Thyroid gland (tissue), 4 donors: ENCODE measurements at regions not wholly inside any gene's neighbourhood (a gene's known extent, or its start where the extent isn't known, plus 50 kb on each side); places are given as distances from the start of the nearest gene placed in this dataset.

Experiments used
- DNase-seq, 2 donors: peaks; one replicate each; pipeline ENCODE4 v3.0.0-alpha.2; 2019
- H3K27ac ChIP-seq, 3 donors: fragments of 200-600 bp; sonication (generic); 1 replicate in 2 of 3; 2 replicates in 1 of 3; pipeline ENCODE4 v1.5.1; 2016 to 2019; ENCODE audit warnings: mild to moderate bottlenecking in 1 of 3, moderate library complexity in 1 of 3
- H3K27me3 ChIP-seq: fragments of 200-600 bp; sonication (generic); one replicate; pipeline ENCODE4 v1.5.1; 2019
- H3K36me3 ChIP-seq, 2 donors: fragments of 200-600 bp; sonication (generic); one replicate each; pipeline ENCODE4 v1.5.1; 2016 to 2019
- H3K4me1 ChIP-seq, 2 donors: fragments of 200-600 bp; sonication (generic); one replicate each; pipeline ENCODE4 v1.5.1; 2017 to 2019
- H3K4me3 ChIP-seq, 3 donors: fragments of 200-600 bp; sonication (generic); replicated peaks in 1 of 3; 1 replicate in 2 of 3; 2 replicates in 1 of 3; pipeline ENCODE4 v1.5.1; 2016; ENCODE audit warnings: mild to moderate bottlenecking in 1 of 3
- H3K9me3 ChIP-seq: fragments of 200-600 bp; sonication (generic); one replicate; pipeline ENCODE4 v1.5.1; 2017
- CTCF ChIP-seq, 6 experiments: fragments of 200-600 bp in 3 of 6; fragments of 450-650 bp in 3 of 6; sonication (generic) in 3 of 6; IDR thresholded peaks; one replicate each; pipeline ENCODE4 v1.5.1; 2016 to 2019; ENCODE audit warnings: antibody characterized with exemption in 6 of 6, mild to moderate bottlenecking in 2 of 6, inconsistent platforms in 1 of 6, moderate library complexity in 1 of 6
- POLR2A ChIP-seq, 2 donors: fragments of 450-650 bp; IDR thresholded peaks; one replicate each; pipeline ENCODE4 v1.6.1; 2017; ENCODE audit warnings: antibody characterized with exemption in 2 of 2, mild to moderate bottlenecking in 2 of 2, moderate library complexity in 1 of 2
- WGBS, 2 donors: methylation state at CpG; one replicate each; pipeline ENCODE4 v1.1.5; 2017; 5-methylcytosine and 5-hydroxymethylcytosine counted together
- intact Hi-C: fragments of 100-400 bp; cut with DNase I; formaldehyde crosslinking; loops from one replicate; pipeline ENCODE4 v1.15.1; 2023

- TF ChIP-seq CTCF (IDR thresholded peaks at IDR 0.05), result no peak
Measured at GRCh38 chr6:165906736-165907135, 243.7 kb upstream of the PDE10A start.

GRCh38 chr6:165905744-165906143 lies 242.7 kb upstream of the PDE10A start:
- TF ChIP-seq CTCF (IDR thresholded peaks at IDR 0.05) (no peak), POLR2A (IDR thresholded peaks at IDR 0.05) (no peak)
- Histone ChIP-seq H3K27ac (no peak overlapping the region), H3K4me1 (peaks cover 7 to 9% of the 10 kb centered on the region in 2 donors), H3K27me3 (no peaks in the 10 kb centered on the region), H3K4me3 (no peak overlapping the region), H3K9me3 (no peaks in the 10 kb centered on the region), H3K36me3 (no peaks in the 10 kb centered on the region)
- no peak for DNase-seq
- intact Hi-C loops, result no loop called here
- WGBS, 2 donors, result 86 to 98% methylated on average over 2 of the region's 2 CpGs

More at GRCh38 chr6:165906736-165907135, 243.7 kb upstream of the PDE10A start:
- no peak overlapping the region for H3K27ac ChIP-seq
- 92 to 96% methylated on average over 7 of the region's 7 CpGs for WGBS, 2 donors
- H3K4me1 ChIP-seq, result peaks cover 0 to 3% of the 10 kb centered on the region in 2 donors
- H3K36me3 ChIP-seq, result no peaks in the 10 kb centered on the region
- no peak overlapping the region for H3K4me3 ChIP-seq
- no peaks in the 10 kb centered on the region for H3K9me3 ChIP-seq
- no peak for DNase-seq
- H3K27me3 ChIP-seq, result no peaks in the 10 kb centered on the region
- intact Hi-C loops, result no loop called here

GRCh38 chr6:165900970-165901369 lies 237.9 kb upstream of the PDE10A start:
- no peaks in the 10 kb centered on the region for H3K9me3 ChIP-seq
- peak overlapping the region in 1 of 3 donors; percentile 49 for H3K27ac ChIP-seq
- no peak for TF ChIP-seq CTCF (IDR thresholded peaks at IDR 0.05)
- no peak for TF ChIP-seq POLR2A (IDR thresholded peaks at IDR 0.05)
- H3K27me3 ChIP-seq, result no peaks in the 10 kb centered on the region
- intact Hi-C loops, result no loop called here
- peak; percentile 46 to 64 for DNase-seq
- H3K4me1 ChIP-seq, result peaks cover 8 to 11% of the 10 kb centered on the region in 2 donors
- WGBS, 2 donors, result 42 to 59% methylated on average over 6 to 10 of the region's 10 CpGs
- H3K36me3 ChIP-seq, result no peaks in the 10 kb centered on the region
- no peak overlapping the region for H3K4me3 ChIP-seq

GRCh38 chr6:165899611-165900010 lies 236.6 kb upstream of the PDE10A start:
- no peak for TF ChIP-seq POLR2A (IDR thresholded peaks at IDR 0.05)
- no peak for TF ChIP-seq CTCF (IDR thresholded peaks at IDR 0.05)
- intact Hi-C loops, result no loop called here

GRCh38 chr6:165895421-165896165 lies 232.6 kb upstream of the PDE10A start:
- Histone ChIP-seq H3K36me3 (no peaks in the 10 kb centered on the region), H3K4me3 (no peak overlapping the region), H3K9me3 (no peaks in the 10 kb centered on the region), H3K27me3 (no peaks in the 10 kb centered on the region), H3K27ac (no peak overlapping the region), H3K4me1 (peaks cover under 1 to 2% of the 10 kb centered on the region in 2 donors)
- WGBS, 2 donors, result 73 to 88% methylated on average over 10 of the region's 10 CpGs
- DNase-seq, result no peak
- no peak for TF ChIP-seq POLR2A (IDR thresholded peaks at IDR 0.05)
- TF ChIP-seq CTCF (IDR thresholded peaks at IDR 0.05), result no peak
- intact Hi-C loops, result no loop called here

More at GRCh38 chr6:165899611-165900010, 236.6 kb upstream of the PDE10A start:
- H3K27ac ChIP-seq, result no peak overlapping the region
- H3K27me3 ChIP-seq, result no peaks in the 10 kb centered on the region
- WGBS, 2 donors, result 75 to 84% methylated on average over 6 of the region's 6 CpGs
- H3K4me1 ChIP-seq, result peaks cover 8 to 11% of the 10 kb centered on the region in 2 donors
- H3K36me3 ChIP-seq, result no peaks in the 10 kb centered on the region
- DNase-seq, result no peak
- H3K9me3 ChIP-seq, result no peaks in the 10 kb centered on the region
- H3K4me3 ChIP-seq, result no peak overlapping the region
